Liver (tissue), 3 donors: ENCODE measurements at regions not wholly inside any gene's neighbourhood (a gene's known extent, or its start where the extent isn't known, plus 50 kb on each side); places are given as distances from the start of the nearest gene placed in this dataset.
"Not testable (repeated sequence)": the region's sequence is repeated elsewhere in the genome, so short reads cannot be mapped to it uniquely, and the experiment has no call there.

Source experiments
- ATF3 ChIP-seq: IDR thresholded peaks from 2 replicates; pipeline ENCODE4 v1.6.1; 2016; ENCODE audit warnings: antibody characterized with exemption
- CTCF ChIP-seq: fragments of 150-350 bp; IDR thresholded peaks from 2 replicates; pipeline ENCODE4 v1.5.1; 2017; ENCODE audit warnings: improper control_type of control experiment, low read depth, low read length; ENCODE audit not compliant: missing input control
- EGR1 ChIP-seq, 2 donors: IDR thresholded peaks; 2 replicates each; pipeline ENCODE4 v1.6.1; 2016 to 2018; ENCODE audit warnings: antibody characterized with exemption in 2 of 2, low read depth in 2 of 2
- HNF4A ChIP-seq, 2 donors: conservative IDR thresholded peaks; 2 replicates each; pipeline ENCODE4 v1.6.1; 2016; ENCODE audit warnings: antibody characterized with exemption in 2 of 2, mild to moderate bottlenecking in 2 of 2
- JUND ChIP-seq, 2 donors: IDR thresholded peaks; 2 replicates each; pipeline ENCODE4 v1.6.1; 2016; ENCODE audit warnings: antibody characterized with exemption in 2 of 2
- MAX ChIP-seq: IDR thresholded peaks from 2 replicates; pipeline ENCODE4 v1.6.1; 2016; ENCODE audit warnings: antibody characterized with exemption
- RAD21 ChIP-seq, 2 donors: IDR thresholded peaks; 2 replicates each; pipeline ENCODE4 v1.6.1; 2016; ENCODE audit warnings: antibody characterized with exemption in 2 of 2, mild to moderate bottlenecking in 2 of 2
- REST ChIP-seq: IDR thresholded peaks from 2 replicates; pipeline ENCODE4 v1.6.1; 2016; ENCODE audit warnings: antibody characterized with exemption, mild to moderate bottlenecking
- TAF1 ChIP-seq: conservative IDR thresholded peaks from 2 replicates; pipeline ENCODE4 v1.6.1; 2016; ENCODE audit warnings: antibody characterized with exemption, mild to moderate bottlenecking
- YY1 ChIP-seq: IDR thresholded peaks from 2 replicates; pipeline ENCODE4 v1.6.1; 2016; ENCODE audit warnings: antibody characterized with exemption, mild to moderate bottlenecking
- donor health status: healthy.
- donor health status: healthy.

GRCh38 chrX:107370185-107370584 is 79.3 kb upstream of the FRMPD3 start:
- not testable (repeated sequence) for TF ChIP-seq CTCF; YY1; RAD21 (IDR thresholded peaks at IDR 0.05); MAX; EGR1 (IDR thresholded peaks at IDR 0.05; ENCODE audit: low read depth in 2 of 2); REST; HNF4A (conservative IDR thresholded peaks at IDR 0.05); JUND (IDR thresholded peaks at IDR 0.05); TAF1; ATF3
